ENCODE measurements at regions not wholly inside any gene's neighbourhood (a gene's known extent, or its start where the extent isn't known, plus 50 kb on each side); places are given as distances from the start of the nearest gene placed in this dataset.

GRCh38 chr22:49155770-49156580 is 671.7 kb downstream of the BRD1 start:
- DNase-seq: no peak

- no peak for DNase-seq
Measured at GRCh38 chr22:49155039-49155769, 672.5 kb downstream of the BRD1 start.

DNA sequence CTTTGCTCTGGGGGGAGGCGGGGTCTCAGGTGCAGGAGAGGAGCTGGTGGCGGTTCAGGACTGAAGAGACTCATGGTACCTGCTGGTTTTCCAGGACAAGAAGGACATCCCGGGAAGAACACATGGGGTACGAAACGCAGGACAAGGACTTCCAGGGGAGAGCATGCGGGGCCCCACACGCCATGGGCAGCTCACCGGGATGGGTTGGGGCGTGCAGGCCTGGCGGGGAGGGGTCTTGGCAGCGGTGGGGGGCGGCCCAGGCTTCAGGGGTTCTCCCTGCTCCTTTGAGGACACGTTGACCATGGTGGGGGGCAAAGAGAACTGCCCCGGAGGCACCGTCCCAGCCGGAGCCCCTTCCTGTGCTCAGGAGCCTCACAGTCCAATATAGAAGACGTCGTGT is 673.2 kb downstream of the BRD1 start:
- DNase-seq: no peak

GRCh38 chr22:49153921-49154320 is 673.8 kb downstream of the BRD1 start:
- no peak for DNase-seq

- no peak for DNase-seq
Measured at GRCh38 chr22:49152939-49153770, 674.5 kb downstream of the BRD1 start.

GRCh38 chr22:49152127-49152938 is 675.3 kb downstream of the BRD1 start:
- DNase-seq: no peak

DNA sequence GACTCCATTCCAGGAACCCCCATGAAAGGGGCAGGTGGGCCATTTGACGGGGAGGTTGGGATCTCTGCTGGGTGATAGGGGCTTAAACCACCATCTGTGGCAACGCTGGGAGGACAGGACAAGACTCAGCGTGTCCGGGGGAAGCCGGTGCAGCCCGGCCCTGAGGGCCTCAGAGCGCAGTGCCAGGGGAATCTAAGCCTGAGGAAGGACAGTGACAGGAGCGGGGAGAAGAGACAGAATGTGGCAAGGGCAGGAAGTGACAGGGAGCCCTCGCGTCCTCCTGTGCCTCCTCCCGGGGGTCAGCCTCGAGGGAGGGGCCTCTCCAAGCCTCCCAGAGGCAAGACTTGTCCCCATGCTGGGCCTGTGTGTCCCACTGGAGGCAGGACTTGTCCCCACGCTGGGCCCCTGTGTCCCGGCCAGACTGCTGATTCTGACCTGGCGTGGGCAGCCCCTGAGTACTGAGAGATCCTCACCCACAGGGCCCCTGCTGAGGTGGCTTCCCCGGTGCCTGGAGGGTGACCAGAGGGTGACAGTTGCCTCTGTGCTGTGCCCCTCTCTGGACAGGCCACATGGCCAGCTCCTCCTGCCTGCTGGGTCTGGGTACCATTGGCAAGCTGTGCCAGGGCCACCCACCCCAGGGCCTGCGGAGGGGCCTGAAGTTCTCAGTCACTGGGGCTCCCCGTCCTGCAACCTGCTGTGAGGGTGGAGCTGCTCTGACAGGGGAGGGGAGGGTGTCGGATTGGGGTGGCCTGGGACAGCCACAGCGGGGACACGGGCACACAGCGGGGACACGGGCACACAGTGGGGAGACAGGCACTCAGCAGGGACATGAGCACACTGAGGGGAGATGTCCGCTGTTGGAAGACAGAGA is 676.2 kb downstream of the BRD1 start:
- DNase-seq: no peak

DNA sequence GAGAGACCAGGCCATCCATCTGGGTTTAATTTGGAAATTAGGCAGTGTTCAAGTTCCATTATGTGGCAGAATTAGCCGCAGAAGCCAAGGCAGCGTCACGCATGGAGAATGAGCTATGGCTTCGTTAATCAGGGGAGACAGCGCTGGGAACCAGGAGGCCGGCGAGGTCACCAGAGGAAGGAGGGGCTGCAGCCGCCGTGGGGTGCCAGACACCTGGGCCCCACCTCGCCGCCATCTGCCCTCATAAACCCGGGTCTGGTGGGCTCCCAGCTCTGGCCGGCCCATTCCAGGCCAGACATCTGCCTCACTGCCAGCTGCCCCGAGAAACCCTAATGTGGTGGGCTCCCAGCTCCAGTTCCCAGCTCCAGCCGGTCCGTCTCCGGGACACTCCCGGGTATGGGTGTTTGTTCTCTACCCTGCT is 676.9 kb downstream of the BRD1 start:
- DNase-seq: no peak

- no peak for DNase-seq
Measured at GRCh38 chr22:49149721-49150608, 677.7 kb downstream of the BRD1 start.

- DNase-seq: no peak
Measured at GRCh38 chr22:49148895-49149418, 678.7 kb downstream of the BRD1 start.

- DNase-seq: no peak
Measured at GRCh38 chr22:49147617-49148175, 680.0 kb downstream of the BRD1 start.

DNA sequence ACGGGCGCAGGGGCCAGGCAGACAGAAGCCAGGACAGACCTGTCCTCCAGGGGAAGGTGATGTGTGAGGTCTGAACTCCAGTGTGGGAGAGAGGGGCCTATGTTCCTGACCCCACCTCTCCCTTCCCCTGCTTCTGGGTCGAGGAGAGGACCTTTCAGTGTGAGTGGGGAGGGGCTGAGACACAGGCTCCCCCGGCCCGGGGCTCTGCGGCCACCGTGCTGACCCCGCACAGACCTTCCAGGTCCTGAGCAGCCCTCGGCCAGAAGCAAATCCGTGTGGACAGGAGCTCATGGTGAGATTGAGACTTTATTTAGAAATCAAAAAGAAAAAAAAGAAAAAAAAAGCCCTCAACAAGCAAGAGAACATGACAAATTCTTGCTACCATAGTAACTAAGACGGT is 680.5 kb downstream of the BRD1 start:
- DNase-seq: no peak

GRCh38 chr22:49146511-49146910 is 681.2 kb downstream of the BRD1 start:
- DNase-seq: no peak

DNA sequence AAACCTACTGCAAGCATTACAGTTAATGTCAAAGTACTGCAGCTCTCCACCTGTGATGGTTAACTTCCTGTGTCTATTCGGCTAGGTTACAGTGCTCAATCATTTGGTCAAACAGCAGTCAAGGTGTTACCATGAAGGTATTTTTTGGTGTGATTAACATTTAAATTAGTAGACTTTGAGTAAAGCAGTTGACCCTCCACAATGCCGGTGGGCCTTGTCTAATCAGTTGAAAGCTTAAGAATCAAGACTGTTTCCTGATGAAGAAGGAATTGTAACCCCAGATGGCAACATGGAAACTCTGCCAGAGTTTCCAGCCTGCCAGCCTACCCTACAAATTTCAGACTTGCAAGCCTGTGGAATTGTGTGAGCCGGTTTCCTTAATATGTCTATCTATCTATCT is 683.9 kb downstream of the BRD1 start:
- DNase-seq: no peak

- no peak for DNase-seq
Measured at GRCh38 chr22:49142891-49143290, 684.8 kb downstream of the BRD1 start.

GRCh38 chr22:49142296-49142695 is 685.4 kb downstream of the BRD1 start:
- DNase-seq: no peak

DNA sequence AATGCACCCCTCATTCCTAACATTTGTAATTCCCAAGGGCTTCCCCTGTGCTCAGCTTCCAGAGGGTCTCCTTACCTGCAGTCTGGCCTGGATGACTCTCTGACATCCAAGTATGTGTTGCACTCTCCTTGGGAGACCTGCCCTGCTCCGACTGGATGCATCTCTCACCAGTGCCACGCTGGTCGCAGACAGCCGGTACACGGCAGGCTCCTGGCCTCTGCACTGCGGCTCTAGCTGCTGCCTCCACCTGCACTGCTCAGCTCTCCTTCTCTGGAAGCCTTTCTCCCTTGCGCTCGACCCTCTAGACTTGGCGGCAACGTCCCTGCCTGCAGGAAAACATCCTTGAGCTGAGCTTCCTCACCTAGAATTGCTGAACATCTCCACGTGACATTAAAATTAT is 685.9 kb downstream of the BRD1 start:
- no peak for DNase-seq

GRCh38 chr22:49140911-49141665 is 686.6 kb downstream of the BRD1 start:
- no peak for DNase-seq
